HFF-Myc (cell line): ENCODE measurements at regions not wholly inside any gene's neighbourhood (a gene's known extent, or its start where the extent isn't known, plus 50 kb on each side); places are given as distances from the start of the nearest gene placed in this dataset.

Experiments
- DNase-seq: peaks from one replicate; pipeline ENCODE4 v3.0.0-alpha.2; 2011; ENCODE audit warnings: low read depth; ENCODE audit errors: extremely low read depth
- H3K4me3 ChIP-seq: replicated peaks from 2 replicates; pipeline ENCODE4 v1.5.1; 2011; ENCODE audit warnings: low read depth, mild to moderate bottlenecking, control low read depth, low read length
- CTCF ChIP-seq: IDR thresholded peaks from 2 replicates; pipeline ENCODE4 v1.5.1; 2012; ENCODE audit warnings: mild to moderate bottlenecking, low read depth, low read length, control low read depth; ENCODE audit errors: missing control alignments

DNA sequence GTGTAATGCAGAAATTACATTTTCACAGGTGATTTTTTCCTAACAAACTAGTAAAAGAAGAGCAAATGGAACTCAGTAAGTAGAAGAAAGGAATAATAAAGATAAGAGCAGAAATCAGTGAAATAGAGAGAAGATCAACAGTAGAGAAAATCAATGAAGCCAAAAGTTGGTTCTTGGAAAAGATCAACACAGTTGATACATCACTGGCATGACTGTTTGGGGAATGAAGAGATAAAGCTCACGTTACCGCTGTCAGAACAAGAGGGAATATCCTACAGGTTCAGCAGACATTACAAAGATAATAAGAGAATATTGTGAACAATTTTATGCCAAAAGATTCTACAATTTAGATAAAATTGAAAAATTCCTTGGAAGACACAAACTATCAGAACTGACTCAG is 146.4 kb downstream of the ACTR3B start:
- no peak for TF ChIP-seq CTCF
- H3K4me3 ChIP-seq, result no peak overlapping the region
- DNase-seq, result no peak

GRCh38 chr7:152907042-152907761 is 147.7 kb downstream of the ACTR3B start:
- no peak for TF ChIP-seq CTCF
- DNase-seq, result no peak

DNA sequence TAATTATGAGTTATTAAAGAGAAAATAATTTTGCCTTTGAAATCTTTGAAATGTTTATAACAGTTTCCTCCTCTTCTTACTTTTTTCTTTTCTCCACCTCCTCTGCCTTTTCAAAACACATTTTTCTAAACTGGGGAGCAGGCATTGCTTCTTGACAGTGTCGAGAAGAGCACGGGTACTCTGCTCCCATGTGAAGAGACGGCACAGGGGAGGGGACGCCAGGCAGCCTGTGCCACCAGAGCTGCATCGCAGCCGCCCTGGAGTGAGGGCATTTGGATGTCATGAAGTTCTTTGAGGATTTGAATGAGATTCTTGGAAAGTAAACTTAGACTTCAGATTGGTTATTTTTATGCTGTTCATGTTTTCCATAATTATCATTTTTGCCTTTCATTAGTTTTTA is 149.7 kb downstream of the ACTR3B start:
- DNase-seq, result no peak
- no peak overlapping the region for H3K4me3 ChIP-seq
- TF ChIP-seq CTCF, result no peak

More at GRCh38 chr7:152907042-152907761, 147.7 kb downstream of the ACTR3B start:
- H3K4me3 ChIP-seq, result no peak overlapping the region

- H3K4me3 ChIP-seq, result no peak overlapping the region
- no peak for TF ChIP-seq CTCF
- DNase-seq, result no peak
Observed at GRCh38 chr7:152909683-152910544, 150.4 kb downstream of the ACTR3B start.

DNA sequence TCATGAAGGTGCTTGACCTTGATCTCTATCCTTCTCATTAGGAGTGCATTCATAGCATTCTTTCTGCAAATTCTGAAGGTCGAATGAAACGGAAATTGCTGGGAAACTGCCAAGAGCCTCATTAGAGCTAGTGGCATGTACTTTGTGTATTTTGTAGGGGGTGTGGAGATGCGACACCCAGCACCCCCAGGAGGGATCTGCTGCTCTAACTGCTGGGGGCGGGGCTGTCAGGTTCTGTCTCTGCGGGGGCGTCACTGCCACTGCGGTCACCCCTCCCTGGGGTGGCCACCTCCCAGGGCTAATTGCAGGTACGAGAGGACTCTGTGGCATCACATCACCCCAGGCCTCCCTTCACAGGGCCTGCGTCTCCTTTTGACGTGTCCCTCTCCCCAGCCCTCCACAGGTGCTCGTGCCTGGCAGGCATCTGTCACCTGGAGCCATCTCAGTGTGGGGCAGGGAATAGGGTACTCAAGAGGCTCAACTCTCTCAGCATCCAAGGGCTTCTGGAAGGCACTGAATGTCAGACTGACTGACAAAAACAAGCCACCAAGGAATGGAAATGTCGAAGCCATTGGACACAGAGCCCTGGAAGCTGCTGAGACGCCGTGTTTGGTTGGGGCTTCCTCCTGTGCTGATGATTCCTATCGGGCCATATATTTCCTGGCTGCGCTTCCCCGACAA is 151.1 kb downstream of the ACTR3B start:
- TF ChIP-seq CTCF, result no peak
- H3K4me3 ChIP-seq, result no peak overlapping the region
- no peak for DNase-seq

DNA sequence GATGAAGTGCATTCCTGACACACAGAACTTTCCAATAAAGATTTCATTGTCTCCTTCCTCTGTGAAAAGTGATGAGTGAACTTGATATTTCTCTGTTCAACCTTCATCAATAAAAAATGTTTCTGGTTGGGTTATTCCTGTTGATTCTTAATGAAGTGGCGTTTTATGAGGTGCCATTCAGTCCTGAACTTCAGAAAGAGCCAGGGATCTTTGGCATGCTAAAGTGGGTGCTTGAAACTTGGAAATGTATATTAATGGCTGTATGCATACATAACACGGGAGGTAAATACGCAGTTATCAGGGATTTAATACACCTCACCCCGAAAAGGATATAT is 151.6 kb downstream of the ACTR3B start:
- H3K4me3 ChIP-seq, result no peak overlapping the region
- no peak for TF ChIP-seq CTCF
- no peak for DNase-seq
